ENCODE measurements at regions not wholly inside any gene's neighbourhood (a gene's known extent, or its start where the extent isn't known, plus 50 kb on each side); places are given as distances from the start of the nearest gene placed in this dataset.
"Not testable (repeated sequence)": the region's sequence is repeated elsewhere in the genome, so short reads cannot be mapped to it uniquely, and the experiment has no call there.

- no peak for DNase-seq
Observed at GRCh38 chr10:36489181-36489580, 636.2 kb upstream of the ANKRD30A start.

- DNase-seq: no peak
Observed at GRCh38 chr10:36488579-36488978, 636.8 kb upstream of the ANKRD30A start.

- DNase-seq: no peak
Observed at GRCh38 chr10:36479073-36479472, 646.3 kb upstream of the ANKRD30A start.

GRCh38 chr10:36476399-36476798 is 649.0 kb upstream of the ANKRD30A start:
- DNase-seq: no peak

- DNase-seq: no peak
Observed at GRCh38 chr10:36475746-36476145, 649.7 kb upstream of the ANKRD30A start.

- no peak for DNase-seq
Observed at GRCh38 chr10:36474456-36474855, 650.9 kb upstream of the ANKRD30A start.

GRCh38 chr10:36473122-36473521 is 652.3 kb upstream of the ANKRD30A start:
- no peak for DNase-seq

GRCh38 chr10:36469585-36469984 is 655.8 kb upstream of the ANKRD30A start:
- no peak for DNase-seq

GRCh38 chr10:36468620-36469019 is 656.8 kb upstream of the ANKRD30A start:
- no peak for DNase-seq

- no peak for DNase-seq
Observed at GRCh38 chr10:36465604-36466379, 659.6 kb upstream of the ANKRD30A start.

GRCh38 chr10:36464291-36464690 is 661.1 kb upstream of the ANKRD30A start:
- no peak for DNase-seq

- no peak for DNase-seq
Observed at GRCh38 chr10:36463390-36463789, 662.0 kb upstream of the ANKRD30A start.

GRCh38 chr10:36462194-36462593 is 663.2 kb upstream of the ANKRD30A start:
- no peak for DNase-seq

GRCh38 chr10:36458437-36458836 is 667.0 kb upstream of the ANKRD30A start:
- DNase-seq: not testable (repeated sequence)

- no peak for DNase-seq
Observed at GRCh38 chr10:36457751-36458150, 667.6 kb upstream of the ANKRD30A start.

GRCh38 chr10:36455526-36456133 is 669.8 kb upstream of the ANKRD30A start:
- no peak for DNase-seq

GRCh38 chr10:36452851-36453250 is 672.5 kb upstream of the ANKRD30A start:
- no peak for DNase-seq

GRCh38 chr10:36451391-36451970 is 673.9 kb upstream of the ANKRD30A start:
- no peak for DNase-seq

- DNase-seq: no peak
Observed at GRCh38 chr10:36450380-36450779, 675.0 kb upstream of the ANKRD30A start.

- DNase-seq: no peak
Observed at GRCh38 chr10:36448760-36449691, 676.4 kb upstream of the ANKRD30A start.

GRCh38 chr10:36446881-36447280 is 678.5 kb upstream of the ANKRD30A start:
- no peak for DNase-seq

- DNase-seq: no peak
Observed at GRCh38 chr10:36443233-36443632, 682.2 kb upstream of the ANKRD30A start.

- no peak for DNase-seq
Observed at GRCh38 chr10:36441557-36441956, 683.8 kb upstream of the ANKRD30A start.

Data from RPMI8226 (cell line).